VCaP (cell line): ENCODE measurements at regions not wholly inside any gene's neighbourhood (a gene's known extent, or its start where the extent isn't known, plus 50 kb on each side); places are given as distances from the start of the nearest gene placed in this dataset.

Source experiments
- H3K27ac ChIP-seq: fragments of 450-650 bp; 2 replicates; pipeline ENCODE4 v1.5.1; 2017
- CTCF ChIP-seq: fragments of 450-650 bp; conservative IDR thresholded peaks from 2 replicates; pipeline ENCODE4 v1.5.1; 2017; ENCODE audit warnings: mild to moderate bottlenecking, moderate library complexity

DNA sequence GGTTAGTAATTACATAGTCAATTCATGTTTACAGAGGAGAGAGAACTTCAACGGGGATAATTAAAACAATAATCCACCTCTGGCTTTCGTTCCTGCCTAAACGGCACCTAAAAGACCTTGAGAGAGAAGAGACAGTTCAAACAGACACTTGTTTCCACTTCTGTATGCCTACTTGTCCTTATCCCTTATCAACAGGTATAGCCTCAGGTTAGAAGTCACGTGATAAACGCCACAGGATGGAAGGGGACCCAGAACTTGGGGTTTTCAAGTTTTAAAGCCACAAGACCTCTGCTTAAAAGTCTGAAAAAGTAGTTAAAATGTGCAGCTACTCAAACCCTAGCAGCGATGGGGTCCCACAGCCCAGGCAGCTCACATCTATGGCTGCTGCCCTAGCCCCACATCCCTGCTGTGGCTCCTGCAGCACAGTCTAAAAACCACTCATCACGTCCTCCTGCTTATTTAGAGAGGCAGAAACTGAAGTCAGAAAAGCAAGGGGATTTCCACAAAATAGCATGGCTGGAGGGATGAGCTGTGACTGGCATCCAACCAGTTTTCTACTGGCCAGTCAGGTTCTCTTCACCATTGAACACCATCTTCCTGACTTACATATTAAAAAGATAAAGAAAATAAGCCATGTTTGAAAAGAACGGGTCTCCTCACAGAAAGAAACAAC lies 51.2 kb upstream of the SEC16B start:
- H3K27ac ChIP-seq = no peak overlapping the region
- no peak for TF ChIP-seq CTCF

DNA sequence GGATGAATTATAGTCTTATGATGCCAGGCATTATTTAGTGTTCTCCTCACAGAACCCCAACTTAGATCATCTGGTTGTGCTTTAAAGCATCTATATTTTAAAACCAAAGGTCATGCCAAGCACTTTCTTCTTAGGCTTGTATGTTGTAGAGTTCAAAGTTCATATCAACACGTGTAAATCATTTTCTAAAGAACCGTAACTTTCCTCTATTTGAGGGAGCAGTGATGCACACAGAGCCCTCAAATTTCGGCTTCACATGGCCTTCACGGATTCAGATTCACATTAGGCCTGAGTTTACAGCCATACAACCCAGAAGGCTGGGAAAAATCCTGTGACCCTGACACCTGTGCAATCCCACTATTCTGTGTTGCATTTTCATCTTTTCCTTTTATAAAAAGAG lies 52.1 kb upstream of the SEC16B start:
- H3K27ac ChIP-seq = no peak overlapping the region
- TF ChIP-seq CTCF = no peak

DNA sequence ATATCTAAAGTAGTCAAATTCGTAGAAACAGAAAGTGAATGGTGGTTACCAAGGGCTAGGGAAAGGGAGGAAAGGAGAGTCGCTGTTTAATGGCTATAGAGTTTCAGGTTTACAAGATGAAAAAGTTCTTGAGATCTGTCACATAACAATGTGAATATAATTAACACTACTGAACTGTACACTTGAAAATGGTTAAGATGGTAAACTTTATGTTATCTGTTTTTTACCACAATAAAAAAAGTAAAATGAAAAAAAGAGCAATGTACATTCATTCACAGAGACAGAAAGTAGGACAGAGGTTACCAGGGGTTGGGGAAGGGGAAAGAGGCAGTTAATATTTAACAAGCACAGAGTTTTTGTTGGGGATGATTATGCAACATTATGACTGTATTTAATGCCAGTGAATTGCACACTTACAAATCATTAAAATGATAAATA lies 53.3 kb upstream of the SEC16B start:
- TF ChIP-seq CTCF = no peak
- H3K27ac ChIP-seq = no peak overlapping the region

DNA sequence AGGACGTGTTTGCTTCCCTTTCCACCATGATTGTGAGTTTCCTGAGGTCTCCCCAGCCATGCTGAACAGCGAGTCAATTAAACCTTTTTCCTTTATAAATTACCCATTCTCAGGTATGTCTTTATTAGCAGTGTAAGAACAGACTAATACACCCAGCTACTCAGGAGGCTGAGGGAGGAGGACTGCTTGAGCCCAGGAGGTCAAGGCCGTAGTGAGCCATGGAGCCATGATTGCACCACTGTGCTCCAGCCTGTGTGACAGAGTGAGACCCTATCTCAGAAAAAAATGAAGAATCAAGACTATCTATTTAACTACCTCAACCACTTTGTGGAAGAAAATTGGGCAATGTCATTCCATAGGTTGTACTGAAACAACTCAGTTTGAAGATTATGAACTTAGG lies 54.6 kb upstream of the SEC16B start:
- H3K27ac ChIP-seq = no peak overlapping the region
- no peak for TF ChIP-seq CTCF

DNA sequence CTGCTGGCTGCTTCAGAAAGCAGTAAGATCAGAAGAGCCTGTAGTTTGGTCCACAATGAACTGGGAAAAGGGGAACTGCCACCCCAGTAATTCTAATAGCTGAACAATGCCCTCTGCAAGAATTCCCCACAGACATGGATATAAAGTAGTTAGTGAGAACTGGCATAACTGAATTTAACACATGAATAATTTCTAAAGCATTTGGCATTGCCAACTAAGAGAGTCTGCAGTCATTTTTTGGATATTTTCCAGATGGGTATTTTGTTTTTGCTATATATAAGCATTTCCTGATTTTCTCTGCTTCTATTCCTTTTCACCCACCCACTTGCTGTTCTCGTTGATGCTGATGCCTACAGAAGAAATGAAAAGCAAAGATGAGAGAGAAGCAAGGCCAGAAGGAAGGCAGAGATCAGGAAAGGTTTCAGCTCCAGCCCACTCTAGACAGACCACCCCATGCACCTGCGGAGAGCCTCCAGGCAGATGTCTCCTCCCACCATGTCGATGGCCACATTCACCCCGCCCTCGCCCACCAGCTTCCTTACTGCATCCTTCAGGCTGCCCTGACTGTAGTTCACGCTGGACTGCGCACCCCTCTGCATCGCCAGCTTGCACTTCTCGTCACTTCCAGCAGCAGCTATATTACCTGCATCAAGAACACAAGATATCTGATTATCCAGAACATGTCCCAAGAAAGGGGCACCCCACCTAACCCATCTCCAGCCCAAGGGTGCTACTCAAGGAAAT lies 55.9 kb upstream of the SEC16B start:
- no peak overlapping the region for H3K27ac ChIP-seq
- no peak for TF ChIP-seq CTCF

- no peak overlapping the region for H3K27ac ChIP-seq
- TF ChIP-seq CTCF = no peak
Observed at GRCh38 chr1:178028841-178029481, 59.1 kb upstream of the SEC16B start.

DNA sequence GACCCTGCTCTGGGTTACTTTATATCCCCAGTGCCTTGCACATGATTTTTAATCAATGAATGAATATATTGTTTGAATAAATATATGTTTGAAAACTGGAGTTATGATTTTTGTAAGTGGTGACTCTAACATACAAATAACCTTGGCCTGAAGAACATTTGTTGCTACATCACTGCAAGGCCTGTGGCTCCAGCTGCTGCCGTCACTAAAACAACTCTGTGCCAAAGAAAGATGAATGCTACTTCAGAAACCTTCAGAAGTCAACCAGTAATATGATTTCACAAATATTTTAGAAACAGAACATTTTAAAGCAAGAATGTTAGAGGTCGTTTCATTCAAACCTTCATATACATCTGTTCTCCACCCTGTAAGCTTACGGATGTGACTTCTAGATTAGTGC lies 60.6 kb upstream of the SEC16B start:
- peak overlapping the region; percentile 83 for H3K27ac ChIP-seq
- no peak for TF ChIP-seq CTCF
